SK-N-SH (cell line): ENCODE measurements at regions not wholly inside any gene's neighbourhood (a gene's known extent, or its start where the extent isn't known, plus 50 kb on each side); places are given as distances from the start of the nearest gene placed in this dataset.

Source experiments
- CTCF ChIA-PET: fragments of 300-600, 350-600 bp; formaldehyde crosslinking; extraction: SDS; loops from one replicate; lab custom pipeline; 2021; lab: Yijun Ruan, JAX
- POLR2A ChIA-PET: fragments of 350-600 bp; sonication (Branson Sonifier 250); formaldehyde crosslinking; extraction: SDS; loops from one replicate; lab custom pipeline; 2020; ENCODE audit warnings: antibody characterized with exemption, inconsistent platforms; lab: Yijun Ruan, JAX
- DNase-seq: peaks from one replicate; pipeline ENCODE4 v3.0.0; 2012
- H2AFZ ChIP-seq: fragments of 200-600 bp; sonication (generic); 2 replicates; pipeline ENCODE4 v1.8.1; 2016; ENCODE audit warnings: antibody characterized with exemption, mild to moderate bottlenecking, low read depth
- H3F3A ChIP-seq: fragments of 200-600 bp; sonication (generic); replicated peaks from 2 replicates; pipeline ENCODE3; 2016; ENCODE audit warnings: antibody characterized with exemption, mild to moderate bottlenecking; ENCODE audit not compliant: insufficient read depth
- H3K27ac ChIP-seq, 2 experiments: fragments of 200-500 bp in 1 of 2; fragments of 200-600 bp in 1 of 2; sonication (Bioruptor generic) in 1 of 2; sonication (generic), shearing (Covaris generic) in 1 of 2; 2 replicates each; pipeline versions ENCODE4 v1.5.1 to v1.6.1; 2014 to 2016; ENCODE audit warnings: low read depth in 2 of 2, inconsistent platforms in 1 of 2, low read length in 1 of 2, mild to moderate bottlenecking in 1 of 2, mixed read lengths in 1 of 2
- H3K27me3 ChIP-seq: fragments of 200-600 bp; sonication (generic), shearing (Covaris generic); 2 replicates; pipeline ENCODE4 v1.6.1; 2016; ENCODE audit warnings: mixed run types; ENCODE audit not compliant: insufficient read depth
- H3K36me3 ChIP-seq, 2 experiments: fragments of 200-500 bp in 1 of 2; fragments of 200-600 bp in 1 of 2; sonication (Bioruptor generic) in 1 of 2; sonication (generic) in 1 of 2; replicated peaks in 1 of 2; 2 replicates each; pipeline versions ENCODE3 to v1.5.1; 2014 to 2016; ENCODE audit warnings: low read length in 1 of 2, mild to moderate bottlenecking in 1 of 2; ENCODE audit not compliant: insufficient read depth in 2 of 2, control insufficient read depth in 1 of 2
- H3K4me1 ChIP-seq, 2 experiments: fragments of 200-500 bp in 1 of 2; fragments of 200-600 bp in 1 of 2; sonication (Bioruptor generic) in 1 of 2; sonication (generic), shearing (Covaris generic) in 1 of 2; 2 replicates each; pipeline versions ENCODE4 v1.5.1 to v1.6.1; 2014 to 2016; ENCODE audit warnings: low read depth in 1 of 2, low read length in 1 of 2, mixed run types in 1 of 2; ENCODE audit not compliant: insufficient read depth in 2 of 2, control insufficient read depth in 1 of 2
- H3K4me2 ChIP-seq: fragments of 200-600 bp; sonication (generic), shearing (Covaris generic); 2 replicates; pipeline ENCODE4 v1.6.1; 2017; ENCODE audit warnings: mixed run types
- H3K4me3 ChIP-seq, 2 experiments: fragments of 200-500 bp in 1 of 2; fragments of 200-600 bp in 1 of 2; sonication (Bioruptor generic) in 1 of 2; sonication (generic), shearing (Covaris generic) in 1 of 2; 2 replicates each; pipeline versions ENCODE4 v1.5.1 to v1.8.1; 2014 to 2016; ENCODE audit warnings: low read depth in 2 of 2, inconsistent platforms in 1 of 2, low read length in 1 of 2, mild to moderate bottlenecking in 1 of 2, mixed read lengths in 1 of 2, moderate library complexity in 1 of 2
- H3K79me2 ChIP-seq: fragments of 200-600 bp; sonication (generic); 2 replicates; pipeline ENCODE4 v1.8.1; 2017; ENCODE audit warnings: mild to moderate bottlenecking; ENCODE audit not compliant: insufficient read depth
- H3K9ac ChIP-seq: fragments of 200-600 bp; sonication (generic); 2 replicates; pipeline ENCODE4 v1.6.1; 2017; ENCODE audit warnings: mixed run types
- H3K9me2 ChIP-seq: fragments of 200-600 bp; sonication (generic); 2 replicates; pipeline ENCODE4 v1.6.1; 2017; ENCODE audit warnings: mixed run types
- H3K9me3 ChIP-seq: fragments of 200-600 bp; sonication (generic); 2 replicates; pipeline ENCODE4 v1.6.1; 2017; ENCODE audit warnings: mixed run types, mild to moderate bottlenecking, moderate library complexity
- H4K20me1 ChIP-seq: fragments of 200-600 bp; sonication (generic); 2 replicates; pipeline ENCODE4 v1.6.1; 2017; ENCODE audit warnings: mild to moderate bottlenecking, mixed run types; ENCODE audit not compliant: insufficient read depth
- FOXJ3 ChIP-seq: sonication (generic); formaldehyde crosslinking; IDR thresholded peaks from 2 replicates; pipeline ENCODE4 v1.5.1; 2020; ENCODE audit warnings: mild to moderate bottlenecking, missing genetic modification reagents
- NRF1 ChIP-seq: IDR thresholded peaks from 2 replicates; pipeline ENCODE4 v1.6.1; 2012; ENCODE audit warnings: low read depth, mild to moderate bottlenecking, low read length
- RAD21 ChIP-seq: IDR thresholded peaks from 2 replicates; pipeline ENCODE4 v1.6.1; 2012; ENCODE audit warnings: mild to moderate bottlenecking, low read length
- RFX5 ChIP-seq: IDR thresholded peaks from 2 replicates; pipeline ENCODE4 v1.6.1; 2012; ENCODE audit warnings: mild to moderate bottlenecking, improper control_type of control experiment, low read length
- SIN3A ChIP-seq: IDR thresholded peaks from 2 replicates; pipeline ENCODE4 v1.6.1; 2012; ENCODE audit warnings: low read depth, mild to moderate bottlenecking, low read length, moderate library complexity, borderline replicate concordance
- SMC3 ChIP-seq: IDR thresholded peaks from 2 replicates; pipeline ENCODE4 v1.6.1; 2012; ENCODE audit warnings: low read depth, low read length, improper control_type of control experiment
- TAF1 ChIP-seq: IDR thresholded peaks from 2 replicates; pipeline ENCODE4 v1.6.1; 2012; ENCODE audit warnings: low read depth, mild to moderate bottlenecking, low read length, moderate library complexity, borderline replicate concordance
- TCF12 ChIP-seq: IDR thresholded peaks from 2 replicates; pipeline ENCODE4 v1.4.0; 2012
- TEAD4 ChIP-seq: IDR thresholded peaks from 2 replicates; pipeline ENCODE4 v1.4.0; 2012; ENCODE audit warnings: mild to moderate bottlenecking, borderline replicate concordance; ENCODE audit not compliant: insufficient read depth
- YY1 ChIP-seq: IDR thresholded peaks from 2 replicates; pipeline ENCODE4 v1.4.0; 2012; ENCODE audit warnings: low read depth, mild to moderate bottlenecking
- WGBS: methylation state at CpG from one replicate; pipeline ENCODE4 v1.1.6; 2017; ENCODE audit warnings: low lambda C conversion rate; 5-methylcytosine and 5-hydroxymethylcytosine counted together
- TF ChIP-seq, protein P1 (sequence below): IDR thresholded peaks from 2 replicates; pipeline ENCODE4 v1.6.1; 2012; ENCODE audit warnings: mild to moderate bottlenecking, low read depth, low read length, moderate library complexity
- TF ChIP-seq, protein P2 (sequence below): IDR thresholded peaks from 2 replicates; pipeline ENCODE4 v1.4.0; 2012; ENCODE audit warnings: low read depth, borderline replicate concordance
- TF ChIP-seq, protein P3 (sequence below): fragments of 150-350 bp; IDR thresholded peaks from 2 replicates; pipeline ENCODE4 v1.6.1; 2016; ENCODE audit warnings: mild to moderate bottlenecking, low read depth, low read length

DNA sequence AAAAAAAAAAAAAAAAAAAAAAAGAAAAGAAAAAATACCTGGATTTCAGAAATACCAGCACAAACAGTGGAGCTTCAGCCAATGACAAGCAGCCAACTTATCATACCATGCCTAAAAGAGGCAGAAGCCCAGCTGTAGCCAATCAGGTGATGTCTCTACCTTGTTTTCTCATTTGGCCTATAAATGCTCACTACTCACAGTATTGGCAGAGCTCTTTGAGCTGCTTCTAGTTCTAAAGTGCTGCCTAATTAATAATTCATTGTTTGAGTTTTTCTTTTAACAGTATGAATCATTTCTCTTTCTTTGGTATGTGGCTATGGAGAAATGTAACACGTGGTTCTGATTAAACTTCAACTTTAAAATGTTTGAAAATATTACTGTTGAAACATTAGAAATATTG lies 188.8 kb upstream of the TECRL start:
- Histone ChIP-seq H4K20me1 (no peaks in the 10 kb centered on the region), H3K27ac (no peak overlapping the region), H3K9me3 (no peaks in the 10 kb centered on the region), H3K9me2 (no peaks in the 10 kb centered on the region), H2AFZ (no peak overlapping the region), H3K4me2 (no peak overlapping the region), H3K4me3 (no peak overlapping the region), H3K9ac (no peak overlapping the region), H3K79me2 (no peaks in the 10 kb centered on the region), H3K4me1 (no peaks in the 10 kb centered on the region), H3K36me3 (no peaks in the 10 kb centered on the region), H3K27me3 (no peaks in the 10 kb centered on the region), H3F3A (peaks cover 4% of the 10 kb centered on the region)
- ChIA-PET CTCF (no interaction called here), POLR2A (no interaction called here)
- no peak for TF ChIP-seq TAF1
- no peak for TF ChIP-seq FOXJ3 (CRISPR knock-in tag)
- DNase-seq = no peak
- WGBS = 3% methylated on average over 1 of the region's 1 CpG

DNA sequence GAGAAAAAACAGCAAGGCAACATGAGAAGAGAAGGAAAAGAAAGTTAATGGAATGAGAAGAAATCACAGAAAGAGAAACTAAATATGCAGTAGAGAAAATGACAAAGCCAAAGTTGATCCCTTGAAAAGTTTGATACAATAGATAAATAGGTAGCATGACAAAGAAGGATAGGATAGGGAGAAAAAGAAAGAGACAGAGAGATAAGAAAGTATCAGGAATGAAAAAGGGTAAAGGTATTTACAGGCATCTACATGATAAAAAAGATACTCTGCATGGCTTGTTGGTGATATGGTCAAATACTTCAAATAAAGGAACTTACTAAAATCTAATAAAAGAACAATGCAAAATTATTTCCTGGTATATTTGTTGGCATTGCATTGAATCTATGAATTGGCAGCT lies 185.5 kb upstream of the TECRL start:
- no peak overlapping the region for H3K4me2 ChIP-seq
- no peaks in the 10 kb centered on the region for H3K36me3 ChIP-seq
- H3F3A ChIP-seq = no peaks in the 10 kb centered on the region
- H3K4me3 ChIP-seq = no peak overlapping the region
- no peaks in the 10 kb centered on the region for H3K4me1 ChIP-seq
- H3K27me3 ChIP-seq = no peaks in the 10 kb centered on the region
- H3K79me2 ChIP-seq = no peaks in the 10 kb centered on the region
- no peak overlapping the region for H3K27ac ChIP-seq
- no peaks in the 10 kb centered on the region for H4K20me1 ChIP-seq
- no peaks in the 10 kb centered on the region for H3K9me2 ChIP-seq
- H2AFZ ChIP-seq = no peak overlapping the region
- ChIA-PET CTCF (no interaction called here), POLR2A (no interaction called here)
- TF ChIP-seq RAD21 = no peak
- TF ChIP-seq, protein P1, sequence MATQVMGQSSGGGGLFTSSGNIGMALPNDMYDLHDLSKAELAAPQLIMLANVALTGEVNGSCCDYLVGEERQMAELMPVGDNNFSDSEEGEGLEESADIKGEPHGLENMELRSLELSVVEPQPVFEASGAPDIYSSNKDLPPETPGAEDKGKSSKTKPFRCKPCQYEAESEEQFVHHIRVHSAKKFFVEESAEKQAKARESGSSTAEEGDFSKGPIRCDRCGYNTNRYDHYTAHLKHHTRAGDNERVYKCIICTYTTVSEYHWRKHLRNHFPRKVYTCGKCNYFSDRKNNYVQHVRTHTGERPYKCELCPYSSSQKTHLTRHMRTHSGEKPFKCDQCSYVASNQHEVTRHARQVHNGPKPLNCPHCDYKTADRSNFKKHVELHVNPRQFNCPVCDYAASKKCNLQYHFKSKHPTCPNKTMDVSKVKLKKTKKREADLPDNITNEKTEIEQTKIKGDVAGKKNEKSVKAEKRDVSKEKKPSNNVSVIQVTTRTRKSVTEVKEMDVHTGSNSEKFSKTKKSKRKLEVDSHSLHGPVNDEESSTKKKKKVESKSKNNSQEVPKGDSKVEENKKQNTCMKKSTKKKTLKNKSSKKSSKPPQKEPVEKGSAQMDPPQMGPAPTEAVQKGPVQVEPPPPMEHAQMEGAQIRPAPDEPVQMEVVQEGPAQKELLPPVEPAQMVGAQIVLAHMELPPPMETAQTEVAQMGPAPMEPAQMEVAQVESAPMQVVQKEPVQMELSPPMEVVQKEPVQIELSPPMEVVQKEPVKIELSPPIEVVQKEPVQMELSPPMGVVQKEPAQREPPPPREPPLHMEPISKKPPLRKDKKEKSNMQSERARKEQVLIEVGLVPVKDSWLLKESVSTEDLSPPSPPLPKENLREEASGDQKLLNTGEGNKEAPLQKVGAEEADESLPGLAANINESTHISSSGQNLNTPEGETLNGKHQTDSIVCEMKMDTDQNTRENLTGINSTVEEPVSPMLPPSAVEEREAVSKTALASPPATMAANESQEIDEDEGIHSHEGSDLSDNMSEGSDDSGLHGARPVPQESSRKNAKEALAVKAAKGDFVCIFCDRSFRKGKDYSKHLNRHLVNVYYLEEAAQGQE = no peak
- no peak for TF ChIP-seq TEAD4
- no peak for TF ChIP-seq NRF1
- TF ChIP-seq, protein P2, sequence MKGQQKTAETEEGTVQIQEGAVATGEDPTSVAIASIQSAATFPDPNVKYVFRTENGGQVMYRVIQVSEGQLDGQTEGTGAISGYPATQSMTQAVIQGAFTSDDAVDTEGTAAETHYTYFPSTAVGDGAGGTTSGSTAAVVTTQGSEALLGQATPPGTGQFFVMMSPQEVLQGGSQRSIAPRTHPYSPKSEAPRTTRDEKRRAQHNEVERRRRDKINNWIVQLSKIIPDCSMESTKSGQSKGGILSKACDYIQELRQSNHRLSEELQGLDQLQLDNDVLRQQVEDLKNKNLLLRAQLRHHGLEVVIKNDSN = no peak
- no peak for TF ChIP-seq SIN3A
- DNase-seq = no peak
- no peaks in the 10 kb centered on the region for H3K9me3 ChIP-seq
- no peak overlapping the region for H3K9ac ChIP-seq

DNA sequence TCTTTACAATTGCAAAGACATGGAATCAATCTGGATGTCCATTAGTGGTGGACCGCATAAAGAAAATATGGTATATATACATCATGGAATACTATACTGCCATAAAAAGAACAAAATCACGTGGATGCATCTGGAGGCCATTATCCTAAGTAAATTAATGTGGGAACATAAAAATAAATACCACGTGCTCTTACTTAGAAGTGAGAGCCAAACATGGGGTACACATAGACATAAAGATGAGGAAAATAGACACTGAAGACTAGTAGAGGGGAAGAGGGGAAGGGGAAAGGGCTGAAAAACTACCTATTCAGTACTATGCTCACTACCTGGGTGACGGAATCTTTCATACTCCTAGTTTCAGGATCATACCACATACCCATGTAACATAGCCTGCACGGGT lies 179.3 kb upstream of the TECRL start:
- Histone ChIP-seq H2AFZ (no peak overlapping the region), H3K9me2 (no peaks in the 10 kb centered on the region), H4K20me1 (no peaks in the 10 kb centered on the region), H3K27me3 (no peaks in the 10 kb centered on the region), H3K79me2 (no peaks in the 10 kb centered on the region), H3F3A (no peaks in the 10 kb centered on the region), H3K4me3 (no peak overlapping the region), H3K9me3 (no peaks in the 10 kb centered on the region), H3K9ac (no peak overlapping the region), H3K4me1 (no peaks in the 10 kb centered on the region), H3K4me2 (no peak overlapping the region), H3K36me3 (no peaks in the 10 kb centered on the region), H3K27ac (no peak overlapping the region)
- DNase-seq = no peak
- ChIA-PET CTCF (no interaction called here), POLR2A (no interaction called here)
- WGBS = 23% methylated on average over 5 of the region's 5 CpGs
- TF ChIP-seq TCF12 (no peak), RFX5 (no peak), YY1 (no peak), SMC3 (no peak)
- TF ChIP-seq, protein P1 = no peak
- TF ChIP-seq, protein P3, sequence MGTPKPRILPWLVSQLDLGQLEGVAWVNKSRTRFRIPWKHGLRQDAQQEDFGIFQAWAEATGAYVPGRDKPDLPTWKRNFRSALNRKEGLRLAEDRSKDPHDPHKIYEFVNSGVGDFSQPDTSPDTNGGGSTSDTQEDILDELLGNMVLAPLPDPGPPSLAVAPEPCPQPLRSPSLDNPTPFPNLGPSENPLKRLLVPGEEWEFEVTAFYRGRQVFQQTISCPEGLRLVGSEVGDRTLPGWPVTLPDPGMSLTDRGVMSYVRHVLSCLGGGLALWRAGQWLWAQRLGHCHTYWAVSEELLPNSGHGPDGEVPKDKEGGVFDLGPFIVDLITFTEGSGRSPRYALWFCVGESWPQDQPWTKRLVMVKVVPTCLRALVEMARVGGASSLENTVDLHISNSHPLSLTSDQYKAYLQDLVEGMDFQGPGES = no peak
